ENCODE measurements at regions not wholly inside any gene's neighbourhood (a gene's known extent, or its start where the extent isn't known, plus 50 kb on each side); places are given as distances from the start of the nearest gene placed in this dataset.

DNA sequence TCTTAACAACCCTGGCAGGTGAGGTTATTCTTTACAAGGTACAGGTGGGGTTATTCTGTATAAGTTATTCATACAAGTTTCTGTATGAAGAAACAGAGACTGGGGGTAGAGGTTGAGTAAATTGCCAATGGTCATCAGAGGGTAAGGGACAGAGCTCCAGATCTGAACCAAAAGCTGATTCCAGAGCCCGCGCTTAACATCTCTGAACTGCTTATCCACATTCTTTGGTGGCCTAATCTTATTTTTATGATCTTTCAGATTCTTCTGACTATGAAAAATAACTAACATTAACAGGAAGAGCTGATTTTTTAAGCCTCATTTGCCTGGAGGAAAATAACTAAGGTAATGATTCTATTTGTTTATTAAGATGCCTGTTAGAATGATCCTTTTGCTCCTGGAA, 63.9 kb upstream of the BARHL2 start:
- no peaks in the 10 kb centered on the region for H3K9me2 ChIP-seq (replicated peaks; ENCODE audit: insufficient read depth, low read length)
- no peaks in the 10 kb centered on the region for H3F3A ChIP-seq (ENCODE audit: insufficient read depth, low read length)
- no peaks in the 10 kb centered on the region for H4K20me1 ChIP-seq (ENCODE audit: insufficient read depth, low read length)
- H2AFZ ChIP-seq (ENCODE audit: low read length): no peak overlapping the region
- H3K4me3 ChIP-seq (ENCODE audit: low read length): no peak overlapping the region
- no peaks in the 10 kb centered on the region for H3K9me3 ChIP-seq (replicated peaks; ENCODE audit: insufficient read depth, low read length)
- TF ChIP-seq, protein P1, sequence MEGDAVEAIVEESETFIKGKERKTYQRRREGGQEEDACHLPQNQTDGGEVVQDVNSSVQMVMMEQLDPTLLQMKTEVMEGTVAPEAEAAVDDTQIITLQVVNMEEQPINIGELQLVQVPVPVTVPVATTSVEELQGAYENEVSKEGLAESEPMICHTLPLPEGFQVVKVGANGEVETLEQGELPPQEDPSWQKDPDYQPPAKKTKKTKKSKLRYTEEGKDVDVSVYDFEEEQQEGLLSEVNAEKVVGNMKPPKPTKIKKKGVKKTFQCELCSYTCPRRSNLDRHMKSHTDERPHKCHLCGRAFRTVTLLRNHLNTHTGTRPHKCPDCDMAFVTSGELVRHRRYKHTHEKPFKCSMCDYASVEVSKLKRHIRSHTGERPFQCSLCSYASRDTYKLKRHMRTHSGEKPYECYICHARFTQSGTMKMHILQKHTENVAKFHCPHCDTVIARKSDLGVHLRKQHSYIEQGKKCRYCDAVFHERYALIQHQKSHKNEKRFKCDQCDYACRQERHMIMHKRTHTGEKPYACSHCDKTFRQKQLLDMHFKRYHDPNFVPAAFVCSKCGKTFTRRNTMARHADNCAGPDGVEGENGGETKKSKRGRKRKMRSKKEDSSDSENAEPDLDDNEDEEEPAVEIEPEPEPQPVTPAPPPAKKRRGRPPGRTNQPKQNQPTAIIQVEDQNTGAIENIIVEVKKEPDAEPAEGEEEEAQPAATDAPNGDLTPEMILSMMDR (IDR thresholded peaks at IDR 0.05; ENCODE audit: low read length): no peak
- no peak overlapping the region for H3K27ac ChIP-seq (ENCODE audit: low read length)
- H3K36me3 ChIP-seq (replicated peaks; ENCODE audit: insufficient read depth, low read length): no peaks in the 10 kb centered on the region
- no peaks in the 10 kb centered on the region for H3K27me3 ChIP-seq (replicated peaks; ENCODE audit: insufficient read depth, low read length)
- no peak overlapping the region for H3K9ac ChIP-seq (ENCODE audit: low read length)
- H3K79me2 ChIP-seq (ENCODE audit: low read length): no peaks in the 10 kb centered on the region
- H3K4me2 ChIP-seq (ENCODE audit: low read depth, low read length): no peak overlapping the region
- no peak for DNase-seq
- H3K4me1 ChIP-seq (ENCODE audit: low read length): no peaks in the 10 kb centered on the region

DNA sequence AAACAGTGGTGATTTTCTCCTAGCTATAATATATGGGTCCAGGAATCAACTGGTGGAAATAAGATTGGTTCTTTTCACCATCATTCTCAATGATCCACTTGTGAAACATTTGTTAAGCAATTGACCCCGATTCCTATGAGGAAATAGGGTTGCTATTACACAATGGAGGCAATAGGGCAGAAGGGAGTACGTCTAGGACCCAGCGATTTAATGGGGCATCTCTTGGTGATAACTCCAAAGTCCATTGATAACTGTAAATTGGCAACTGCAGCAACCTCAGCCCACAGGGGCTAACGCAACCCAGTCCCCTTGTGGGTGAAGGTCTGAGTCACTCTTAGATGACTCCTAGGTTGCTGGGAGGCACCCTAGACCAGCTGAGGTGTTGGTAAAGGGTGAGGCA, 62.5 kb upstream of the BARHL2 start:
- no peaks in the 10 kb centered on the region for H4K20me1 ChIP-seq (ENCODE audit: insufficient read depth, low read length)
- no peaks in the 10 kb centered on the region for H3K36me3 ChIP-seq (replicated peaks; ENCODE audit: insufficient read depth, low read length)
- no peak overlapping the region for H3K9ac ChIP-seq (ENCODE audit: low read length)
- H3K27me3 ChIP-seq (replicated peaks; ENCODE audit: insufficient read depth, low read length): no peaks in the 10 kb centered on the region
- H3K4me1 ChIP-seq (ENCODE audit: low read length): no peaks in the 10 kb centered on the region
- no peaks in the 10 kb centered on the region for H3K9me2 ChIP-seq (replicated peaks; ENCODE audit: insufficient read depth, low read length)
- no peak for DNase-seq
- H3K9me3 ChIP-seq (replicated peaks; ENCODE audit: insufficient read depth, low read length): no peaks in the 10 kb centered on the region
- no peak overlapping the region for H2AFZ ChIP-seq (ENCODE audit: low read length)
- H3F3A ChIP-seq (ENCODE audit: insufficient read depth, low read length): no peaks in the 10 kb centered on the region
- no peaks in the 10 kb centered on the region for H3K79me2 ChIP-seq (ENCODE audit: low read length)
- TF ChIP-seq, protein P1 (IDR thresholded peaks at IDR 0.05; ENCODE audit: low read length): no peak
- TF ChIP-seq EZH2 (optimal IDR thresholded peaks at IDR 0.05; ENCODE audit: low read depth, low read length): no peak
- H3K4me3 ChIP-seq (ENCODE audit: low read length): no peak overlapping the region
- no peak overlapping the region for H3K4me2 ChIP-seq (ENCODE audit: low read depth, low read length)
- no peak overlapping the region for H3K27ac ChIP-seq (ENCODE audit: low read length)

DNA sequence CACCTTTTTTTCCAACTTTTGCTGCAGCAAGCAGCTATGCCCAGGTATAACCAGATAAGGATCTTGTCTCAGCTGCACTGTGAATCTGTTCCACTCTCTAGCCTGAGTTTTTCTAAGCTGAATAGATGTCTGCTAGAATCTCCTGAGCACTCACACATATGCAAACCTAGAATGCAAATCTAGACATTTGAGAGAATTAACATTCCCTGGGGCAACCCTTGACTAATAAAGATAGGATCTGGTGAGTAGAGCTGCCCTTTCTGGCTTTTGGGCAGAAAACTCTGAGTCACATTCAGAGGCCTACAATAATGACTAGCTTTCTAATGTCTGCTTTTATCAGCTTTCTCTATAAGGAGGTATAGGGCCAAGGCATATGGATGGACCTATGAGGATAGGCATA, 61.4 kb upstream of the BARHL2 start:
- no peak overlapping the region for H3K9ac ChIP-seq (ENCODE audit: low read length)
- no peak overlapping the region for H3K4me2 ChIP-seq (ENCODE audit: low read depth, low read length)
- H3K4me3 ChIP-seq (ENCODE audit: low read length): no peak overlapping the region
- H3F3A ChIP-seq (ENCODE audit: insufficient read depth, low read length): no peaks in the 10 kb centered on the region
- no peaks in the 10 kb centered on the region for H3K9me2 ChIP-seq (replicated peaks; ENCODE audit: insufficient read depth, low read length)
- H3K36me3 ChIP-seq (replicated peaks; ENCODE audit: insufficient read depth, low read length): no peaks in the 10 kb centered on the region
- no peaks in the 10 kb centered on the region for H3K79me2 ChIP-seq (ENCODE audit: low read length)
- H3K9me3 ChIP-seq (replicated peaks; ENCODE audit: insufficient read depth, low read length): no peaks in the 10 kb centered on the region
- H2AFZ ChIP-seq (ENCODE audit: low read length): no peak overlapping the region
- DNase-seq: no peak
- TF ChIP-seq EZH2 (optimal IDR thresholded peaks at IDR 0.05; ENCODE audit: low read depth, low read length) (no peak), EZH2phosphoT487 (IDR thresholded peaks at IDR 0.05; ENCODE audit: low read length) (no peak)
- H3K4me1 ChIP-seq (ENCODE audit: low read length): no peaks in the 10 kb centered on the region
- no peaks in the 10 kb centered on the region for H4K20me1 ChIP-seq (ENCODE audit: insufficient read depth, low read length)
- no peaks in the 10 kb centered on the region for H3K27me3 ChIP-seq (replicated peaks; ENCODE audit: insufficient read depth, low read length)
- no peak overlapping the region for H3K27ac ChIP-seq (ENCODE audit: low read length)

DNA sequence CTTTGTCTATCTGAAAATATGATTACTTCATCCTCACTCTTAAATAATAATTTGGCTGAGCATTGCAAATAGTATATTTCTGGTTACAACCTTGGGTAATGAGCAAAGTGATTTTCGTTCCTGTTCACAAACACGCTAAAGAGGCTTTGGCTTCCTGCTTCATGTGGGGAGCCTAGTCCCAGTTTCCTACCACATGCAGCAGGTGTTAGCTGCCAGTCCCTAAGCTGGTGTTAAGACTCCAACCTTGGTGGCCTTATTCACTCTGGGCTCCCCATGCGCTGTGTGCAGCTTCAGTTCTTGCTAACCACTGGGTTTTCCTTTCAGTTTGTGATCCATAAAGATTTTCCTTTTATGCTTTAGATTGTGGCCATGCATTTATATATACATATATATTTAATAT, 56.7 kb upstream of the BARHL2 start:
- Histone ChIP-seq H3K4me3 (ENCODE audit: low read length) (no peak overlapping the region), H3K4me2 (ENCODE audit: low read depth, low read length) (no peak overlapping the region), H3K79me2 (ENCODE audit: low read length) (no peaks in the 10 kb centered on the region), H3K4me1 (ENCODE audit: low read length) (no peaks in the 10 kb centered on the region), H3K9me2 (replicated peaks; ENCODE audit: insufficient read depth, low read length) (no peaks in the 10 kb centered on the region), H3K9ac (ENCODE audit: low read length) (no peak overlapping the region), H2AFZ (ENCODE audit: low read length) (no peak overlapping the region), H3F3A (ENCODE audit: insufficient read depth, low read length) (no peaks in the 10 kb centered on the region), H3K9me3 (replicated peaks; ENCODE audit: insufficient read depth, low read length) (no peaks in the 10 kb centered on the region), H3K36me3 (replicated peaks; ENCODE audit: insufficient read depth, low read length) (no peaks in the 10 kb centered on the region), H4K20me1 (ENCODE audit: insufficient read depth, low read length) (no peaks in the 10 kb centered on the region), H3K27me3 (replicated peaks; ENCODE audit: insufficient read depth, low read length) (no peaks in the 10 kb centered on the region), H3K27ac (ENCODE audit: low read length) (no peak overlapping the region)
- no peak for DNase-seq
- TF ChIP-seq EZH2 (optimal IDR thresholded peaks at IDR 0.05; ENCODE audit: low read depth, low read length) (no peak), EZH2phosphoT487 (IDR thresholded peaks at IDR 0.05; ENCODE audit: low read length) (no peak)
- TF ChIP-seq, protein P1 (IDR thresholded peaks at IDR 0.05; ENCODE audit: low read length): no peak
